ENCODE measurements at regions not wholly inside any gene's neighbourhood (a gene's known extent, or its start where the extent isn't known, plus 50 kb on each side); places are given as distances from the start of the nearest gene placed in this dataset.
"Not testable (repeated sequence)": the region's sequence is repeated elsewhere in the genome, so short reads cannot be mapped to it uniquely, and the experiment has no call there.

- no peak for TF ChIP-seq POLR2A (IDR thresholded peaks at IDR 0.05)
- TF ChIP-seq CTCF (IDR thresholded peaks at IDR 0.05), result no peak
- no peaks in the 10 kb centered on the region for H3K4me1 ChIP-seq
- no peaks in the 10 kb centered on the region for H3K36me3 ChIP-seq (replicated peaks in 1 of 2; ENCODE audit: insufficient read depth in 1 of 2, low read depth in 2 of 2)
- H3K27ac ChIP-seq, result no peak overlapping the region
- intact Hi-C loops (cut with DNase I), result no loop called here
- DNase-seq (no peak), ATAC-seq (no peak)
- no peaks in the 10 kb centered on the region for H3K9me3 ChIP-seq
- no peak overlapping the region for H3K4me3 ChIP-seq
- H3K27me3 ChIP-seq, result no peaks in the 10 kb centered on the region
Observed at GRCh38 chr7:82511542-82511941, 68.0 kb upstream of the CACNA2D1 start.

- Histone ChIP-seq H3K27ac (no peak overlapping the region), H3K27me3 (no peaks in the 10 kb centered on the region), H3K4me1 (no peaks in the 10 kb centered on the region), H3K9me3 (no peaks in the 10 kb centered on the region), H3K4me3 (peak overlapping the region; percentile 28 to 32), H3K36me3 (replicated peaks in 1 of 2; ENCODE audit: insufficient read depth in 1 of 2, low read depth in 2 of 2) (no peaks in the 10 kb centered on the region)
- intact Hi-C loops (cut with DNase I), result no loop called here
- TF ChIP-seq POLR2A (IDR thresholded peaks at IDR 0.05) (no peak), CTCF (IDR thresholded peaks at IDR 0.05) (no peak)
- WGBS, 2 donors, result 23 to 31% methylated on average over 13 to 24 of the region's 25 CpGs
- ATAC-seq, result peak; percentile 80
- peak; percentile 43 to 74 (median 53) for DNase-seq
Observed at GRCh38 chr7:82507976-82508677, 64.5 kb upstream of the CACNA2D1 start.

GRCh38 chr7:82507365-82507975, 63.9 kb upstream of the CACNA2D1 start:
- peak; percentile 51 for ATAC-seq
- H3K36me3 ChIP-seq (replicated peaks in 1 of 2; ENCODE audit: insufficient read depth in 1 of 2, low read depth in 2 of 2), result no peaks in the 10 kb centered on the region
- no peaks in the 10 kb centered on the region for H3K27me3 ChIP-seq
- DNase-seq, result no peak
- WGBS, 2 donors, result 62 to 69% methylated on average over 9 to 13 of the region's 13 CpGs
- H3K4me1 ChIP-seq, result no peaks in the 10 kb centered on the region
- intact Hi-C loops (cut with DNase I), result no loop called here
- H3K9me3 ChIP-seq, result no peaks in the 10 kb centered on the region
- H3K4me3 ChIP-seq, result peak overlapping the region in 1 of 2 donors; percentile 32
- TF ChIP-seq POLR2A (IDR thresholded peaks at IDR 0.05), result no peak
- no peak overlapping the region for H3K27ac ChIP-seq

GRCh38 chr7:82506702-82507101, 63.1 kb upstream of the CACNA2D1 start:
- intact Hi-C loops (cut with DNase I), result no loop called here
- Histone ChIP-seq H3K27ac (no peak overlapping the region), H3K4me1 (no peaks in the 10 kb centered on the region), H3K27me3 (no peaks in the 10 kb centered on the region), H3K4me3 (no peak overlapping the region), H3K9me3 (no peaks in the 10 kb centered on the region), H3K36me3 (replicated peaks in 1 of 2; ENCODE audit: insufficient read depth in 1 of 2, low read depth in 2 of 2) (no peaks in the 10 kb centered on the region)
- WGBS, 2 donors, result 75 to 90% methylated on average over 12 to 15 of the region's 15 CpGs
- DNase-seq (no peak), ATAC-seq (no peak)
- no peak for TF ChIP-seq POLR2A (IDR thresholded peaks at IDR 0.05)

GRCh38 chr7:82506208-82506607, 62.6 kb upstream of the CACNA2D1 start:
- ATAC-seq (no peak), DNase-seq (no peak)
- intact Hi-C loops (cut with DNase I), result no loop called here
- Histone ChIP-seq H3K27ac (no peak overlapping the region), H3K27me3 (no peaks in the 10 kb centered on the region), H3K9me3 (no peaks in the 10 kb centered on the region), H3K4me3 (no peak overlapping the region), H3K36me3 (replicated peaks in 1 of 2; ENCODE audit: insufficient read depth in 1 of 2, low read depth in 2 of 2) (no peaks in the 10 kb centered on the region), H3K4me1 (no peaks in the 10 kb centered on the region)
- TF ChIP-seq CTCF (IDR thresholded peaks at IDR 0.05), result no peak
- TF ChIP-seq POLR2A (IDR thresholded peaks at IDR 0.05), result no peak
- WGBS, 2 donors, result 30 to 33% methylated on average over 2 of the region's 2 CpGs

GRCh38 chr7:82501346-82501745, 57.8 kb upstream of the CACNA2D1 start:
- ATAC-seq (no peak), DNase-seq (no peak)
- Histone ChIP-seq H3K4me1 (no peaks in the 10 kb centered on the region), H3K36me3 (replicated peaks in 1 of 2; ENCODE audit: insufficient read depth in 1 of 2, low read depth in 2 of 2) (no peaks in the 10 kb centered on the region), H3K9me3 (no peaks in the 10 kb centered on the region), H3K4me3 (no peak overlapping the region), H3K27me3 (no peaks in the 10 kb centered on the region), H3K27ac (no peak overlapping the region)
- no peak for TF ChIP-seq POLR2A (IDR thresholded peaks at IDR 0.05)
- WGBS, 2 donors, result 70 to 74% methylated on average over 4 of the region's 4 CpGs
- intact Hi-C loops (cut with DNase I), result no loop called here

GRCh38 chr7:82499546-82499945, 56.0 kb upstream of the CACNA2D1 start:
- intact Hi-C loops (cut with DNase I); H3K27me3 ChIP-seq; H3K4me3 ChIP-seq; H3K36me3 ChIP-seq (replicated peaks in 1 of 2; ENCODE audit: insufficient read depth in 1 of 2, low read depth in 2 of 2); ATAC-seq; H3K9me3 ChIP-seq; H3K27ac ChIP-seq; H3K4me1 ChIP-seq; DNase-seq: not testable (repeated sequence)
- 79 to 98% methylated on average over 11 of the region's 21 CpGs for WGBS, 2 donors
